ENCODE measurements at regions not wholly inside any gene's neighbourhood (a gene's known extent, or its start where the extent isn't known, plus 50 kb on each side); places are given as distances from the start of the nearest gene placed in this dataset.

GRCh38 chr15:99485153-99485961 is 80.4 kb upstream of the MEF2A start:
- TF ChIP-seq CTCF (IDR thresholded peaks at IDR 0.05), result no peak
- no peak for TF ChIP-seq POLR2AphosphoS5 (IDR thresholded peaks at IDR 0.05)
- TF ChIP-seq POLR2A (IDR thresholded peaks at IDR 0.05), result no peak
